HepG2 (cell line): ENCODE measurements at regions not wholly inside any gene's neighbourhood (a gene's known extent, or its start where the extent isn't known, plus 50 kb on each side); places are given as distances from the start of the nearest gene placed in this dataset.

ENCODE experiments used
- ATF1 ChIP-seq: IDR thresholded peaks from 2 replicates; pipeline ENCODE4 v1.6.1; 2016; ENCODE audit warnings: mild to moderate bottlenecking, control low read depth
- CTCF ChIP-seq: sonication (generic); formaldehyde crosslinking; IDR thresholded peaks from 2 replicates; pipeline ENCODE4 v1.5.0; 2020; ENCODE audit warnings: mild to moderate bottlenecking, missing genetic modification reagents, moderate library complexity
- E2F1 ChIP-seq: sonication (generic); formaldehyde crosslinking; IDR thresholded peaks from 2 replicates; pipeline ENCODE4 v1.5.0; 2020; ENCODE audit warnings: missing genetic modification reagents
- FOXK1 ChIP-seq: sonication (generic); formaldehyde crosslinking; IDR thresholded peaks from 2 replicates; pipeline ENCODE4 v1.4.0; 2020; ENCODE audit warnings: low read depth, missing genetic modification reagents, borderline replicate concordance
- MAFK ChIP-seq, 2 experiments: IDR thresholded peaks in 1 of 2; conservative IDR thresholded peaks in 1 of 2; 2 replicates each; pipeline ENCODE4 v1.6.1; 2011; ENCODE audit warnings: improper control_type of control experiment in 2 of 2, low read length in 2 of 2
- NFKB2 ChIP-seq: sonication (generic); formaldehyde crosslinking; IDR thresholded peaks from 2 replicates; pipeline ENCODE4 v1.4.0; 2020; ENCODE audit warnings: missing genetic modification reagents, borderline replicate concordance
- NR1H2 ChIP-seq: sonication (generic); formaldehyde crosslinking; IDR thresholded peaks from 2 replicates; pipeline ENCODE4 v1.8.1; 2022; ENCODE audit warnings: low read depth, missing genetic modification reagents, borderline replicate concordance
- ONECUT2 ChIP-seq: sonication (generic); formaldehyde crosslinking; IDR thresholded peaks from 2 replicates; pipeline ENCODE4 v1.4.0; 2020; ENCODE audit warnings: missing genetic modification reagents
- PBX3 ChIP-seq: sonication (generic); formaldehyde crosslinking; IDR thresholded peaks from 2 replicates; pipeline ENCODE4 v1.8.1; 2023; ENCODE audit warnings: missing genetic modification reagents, inconsistent platforms, borderline replicate concordance
- ZBTB10 ChIP-seq: sonication (generic); formaldehyde crosslinking; IDR thresholded peaks from 2 replicates; pipeline ENCODE4 v1.4.0; 2020; ENCODE audit warnings: missing genetic modification reagents, borderline replicate concordance
- ZBTB7B ChIP-seq: sonication (generic); formaldehyde crosslinking; IDR thresholded peaks from 2 replicates; pipeline ENCODE4 v1.4.0; 2020; ENCODE audit warnings: missing genetic modification reagents
- ZNF274 ChIP-seq: sonication (generic); formaldehyde crosslinking; IDR thresholded peaks from 2 replicates; pipeline ENCODE4 v1.5.1; 2020; ENCODE audit warnings: mild to moderate bottlenecking, missing genetic modification reagents
- ZNF563 ChIP-seq: sonication (generic); formaldehyde crosslinking; IDR thresholded peaks from 2 replicates; pipeline ENCODE4 v1.8.0; 2022; ENCODE audit warnings: mild to moderate bottlenecking, moderate library complexity, missing genetic modification reagents
- ZSCAN5A ChIP-seq: sonication (generic); formaldehyde crosslinking; IDR thresholded peaks from 2 replicates; pipeline ENCODE4 v1.8.0; 2022; ENCODE audit warnings: mild to moderate bottlenecking, missing genetic modification reagents, borderline replicate concordance

GRCh38 chr6:125688138-125688537, 61.3 kb upstream of the HEY2 start:
- TF ChIP-seq MAFK (conservative IDR thresholded peaks at IDR 0.05 in 1 of 2, IDR thresholded peaks at IDR 0.05 in 1 of 2; ENCODE audit: low read length in 2 of 2) (no peak), ZNF563 (CRISPR knock-in tag) (no peak), NR1H2 (CRISPR knock-in tag) (no peak), CTCF (no peak), PBX3 (CRISPR knock-in tag) (no peak), ZBTB7B (no peak), ZBTB10 (CRISPR knock-in tag) (no peak), NFKB2 (CRISPR knock-in tag) (no peak), ONECUT2 (CRISPR knock-in tag) (no peak), FOXK1 (CRISPR knock-in tag) (no peak), E2F1 (CRISPR knock-in tag) (no peak), ZNF274 (no peak), ATF1 (CRISPR knock-in tag) (no peak), ZSCAN5A (CRISPR knock-in tag) (no peak)
